GM12874 (cell line): ENCODE measurements at regions not wholly inside any gene's neighbourhood (a gene's known extent, or its start where the extent isn't known, plus 50 kb on each side); places are given as distances from the start of the nearest gene placed in this dataset.

ENCODE experiments used
- CTCF ChIP-seq: IDR thresholded peaks from 2 replicates; pipeline ENCODE4 v1.5.1; 2011; ENCODE audit warnings: low read depth, mild to moderate bottlenecking, control low read depth, low read length, moderate library complexity; ENCODE audit not compliant: insufficient read depth

- no peak for TF ChIP-seq CTCF
These were observed 57.8 kb upstream of the CCDC112 start for GRCh38 chr5:115354246-115354645.

- TF ChIP-seq CTCF, result no peak
These were observed 56.1 kb upstream of the CCDC112 start for GRCh38 chr5:115352571-115352970.

- TF ChIP-seq CTCF, result no peak
These were observed 55.1 kb upstream of the CCDC112 start for GRCh38 chr5:115351356-115352195.

DNA sequence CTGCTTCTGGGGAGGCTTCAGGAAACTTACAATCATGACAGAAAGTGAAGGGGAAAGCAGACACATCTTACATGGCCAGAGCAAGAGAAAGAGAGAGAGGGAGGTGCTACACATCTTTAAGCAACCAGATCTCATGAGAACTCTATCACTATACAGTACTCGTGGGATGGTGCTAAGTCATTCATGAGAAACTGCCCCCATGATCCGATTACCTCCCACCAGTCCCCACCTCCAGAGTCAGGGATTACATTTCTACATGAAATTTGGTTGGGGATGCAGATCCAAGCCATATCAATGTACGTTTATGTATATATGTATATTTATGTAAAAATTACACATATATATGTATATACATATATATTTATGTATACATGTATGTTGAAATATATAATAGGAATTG lies 54.4 kb upstream of the CCDC112 start:
- no peak for TF ChIP-seq CTCF

GRCh38 chr5:115349001-115349817 lies 52.8 kb upstream of the CCDC112 start:
- no peak for TF ChIP-seq CTCF

DNA sequence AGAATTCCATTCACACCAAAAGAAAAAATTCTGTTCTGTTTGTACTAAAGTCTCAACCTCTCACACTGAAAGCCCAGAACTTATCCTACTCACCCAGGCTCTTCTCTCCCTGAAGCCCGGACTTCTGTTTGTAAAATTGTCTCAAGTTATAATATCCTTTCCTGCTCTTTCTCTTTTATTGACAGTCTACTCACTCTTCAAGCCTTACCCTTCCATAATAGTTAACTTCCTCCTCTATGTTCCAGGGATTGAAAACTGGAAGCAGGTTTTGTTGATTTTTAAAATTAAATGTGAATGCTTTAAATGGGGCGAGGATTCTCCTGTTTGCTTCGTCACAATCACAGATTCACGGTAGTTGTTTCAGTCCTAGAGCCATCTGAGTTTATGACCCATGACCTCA lies 51.7 kb upstream of the CCDC112 start:
- TF ChIP-seq CTCF, result no peak
